ENCODE measurements at regions not wholly inside any gene's neighbourhood (a gene's known extent, or its start where the extent isn't known, plus 50 kb on each side); places are given as distances from the start of the nearest gene placed in this dataset.

GRCh38 chr6:41450581-41450980, 95.6 kb upstream of the FOXP4 start:
- no peak for DNase-seq (ENCODE audit: low spot score)

GRCh38 chr6:41451039-41451438, 95.1 kb upstream of the FOXP4 start:
- peak; percentile 42 for DNase-seq (ENCODE audit: low spot score)

GRCh38 chr6:41451515-41452163, 94.5 kb upstream of the FOXP4 start:
- DNase-seq (ENCODE audit: low spot score), result no peak

- no peak for DNase-seq (ENCODE audit: low spot score)
Observed at GRCh38 chr6:41452763-41453162, 93.4 kb upstream of the FOXP4 start.

- no peak for DNase-seq (ENCODE audit: low spot score)
Observed at GRCh38 chr6:41453244-41453643, 92.9 kb upstream of the FOXP4 start.

GRCh38 chr6:41454189-41454789, 91.9 kb upstream of the FOXP4 start:
- DNase-seq (ENCODE audit: low spot score), result no peak

GRCh38 chr6:41455410-41455809, 90.8 kb upstream of the FOXP4 start:
- DNase-seq (ENCODE audit: low spot score), result no peak

GRCh38 chr6:41455818-41456217, 90.4 kb upstream of the FOXP4 start:
- no peak for DNase-seq (ENCODE audit: low spot score)

GRCh38 chr6:41457303-41457670, 88.9 kb upstream of the FOXP4 start:
- DNase-seq (ENCODE audit: low spot score), result no peak

GRCh38 chr6:41459738-41460137, 86.4 kb upstream of the FOXP4 start:
- no peak for DNase-seq (ENCODE audit: low spot score)

GRCh38 chr6:41460742-41461336, 85.3 kb upstream of the FOXP4 start:
- no peak for DNase-seq (ENCODE audit: low spot score)

- DNase-seq (ENCODE audit: low spot score), result peak; percentile 43
Observed at GRCh38 chr6:41462033-41462432, 84.1 kb upstream of the FOXP4 start.

- DNase-seq (ENCODE audit: low spot score), result peak; percentile 79
Observed at GRCh38 chr6:41463062-41463930, 82.9 kb upstream of the FOXP4 start.

GRCh38 chr6:41464019-41464418, 82.2 kb upstream of the FOXP4 start:
- DNase-seq (ENCODE audit: low spot score), result no peak

- no peak for DNase-seq (ENCODE audit: low spot score)
Observed at GRCh38 chr6:41464481-41464880, 81.7 kb upstream of the FOXP4 start.

- DNase-seq (ENCODE audit: low spot score), result no peak
Observed at GRCh38 chr6:41466437-41466990, 79.7 kb upstream of the FOXP4 start.

- no peak for DNase-seq (ENCODE audit: low spot score)
Observed at GRCh38 chr6:41467061-41467460, 79.1 kb upstream of the FOXP4 start.

- DNase-seq (ENCODE audit: low spot score), result no peak
Observed at GRCh38 chr6:41467627-41468404, 78.4 kb upstream of the FOXP4 start.

GRCh38 chr6:41469156-41470028, 76.8 kb upstream of the FOXP4 start:
- no peak for DNase-seq (ENCODE audit: low spot score)

GRCh38 chr6:41470029-41470330, 76.2 kb upstream of the FOXP4 start:
- DNase-seq (ENCODE audit: low spot score), result no peak
